ENCODE measurements at regions not wholly inside any gene's neighbourhood (a gene's known extent, or its start where the extent isn't known, plus 50 kb on each side); places are given as distances from the start of the nearest gene placed in this dataset.

DNA sequence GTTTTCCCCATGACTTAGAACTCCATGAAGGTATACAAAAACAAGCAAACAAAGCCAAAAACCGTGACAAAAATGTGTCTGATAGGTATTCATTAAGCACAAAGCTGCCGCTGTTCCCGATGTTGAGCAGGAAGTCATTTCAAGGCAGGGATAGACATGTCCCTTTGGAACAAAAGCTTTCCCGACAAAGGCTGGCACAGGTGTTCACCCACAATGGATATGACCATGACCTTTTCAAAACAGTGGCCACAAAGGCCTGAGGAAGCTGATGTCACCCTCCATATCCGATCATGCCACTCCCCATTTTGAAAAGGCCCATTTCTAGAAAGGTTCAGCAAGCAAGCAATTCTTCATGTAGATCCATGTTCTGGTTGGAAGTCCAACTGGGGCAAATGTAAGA is 279.1 kb downstream of the BTG1 start:
- TF ChIP-seq POLR2AphosphoS5 (IDR thresholded peaks at IDR 0.05; ENCODE audit: low read depth) (no peak), GABPA (IDR thresholded peaks at IDR 0.05; ENCODE audit: low read depth) (no peak)
- TF ChIP-seq, protein P1, sequence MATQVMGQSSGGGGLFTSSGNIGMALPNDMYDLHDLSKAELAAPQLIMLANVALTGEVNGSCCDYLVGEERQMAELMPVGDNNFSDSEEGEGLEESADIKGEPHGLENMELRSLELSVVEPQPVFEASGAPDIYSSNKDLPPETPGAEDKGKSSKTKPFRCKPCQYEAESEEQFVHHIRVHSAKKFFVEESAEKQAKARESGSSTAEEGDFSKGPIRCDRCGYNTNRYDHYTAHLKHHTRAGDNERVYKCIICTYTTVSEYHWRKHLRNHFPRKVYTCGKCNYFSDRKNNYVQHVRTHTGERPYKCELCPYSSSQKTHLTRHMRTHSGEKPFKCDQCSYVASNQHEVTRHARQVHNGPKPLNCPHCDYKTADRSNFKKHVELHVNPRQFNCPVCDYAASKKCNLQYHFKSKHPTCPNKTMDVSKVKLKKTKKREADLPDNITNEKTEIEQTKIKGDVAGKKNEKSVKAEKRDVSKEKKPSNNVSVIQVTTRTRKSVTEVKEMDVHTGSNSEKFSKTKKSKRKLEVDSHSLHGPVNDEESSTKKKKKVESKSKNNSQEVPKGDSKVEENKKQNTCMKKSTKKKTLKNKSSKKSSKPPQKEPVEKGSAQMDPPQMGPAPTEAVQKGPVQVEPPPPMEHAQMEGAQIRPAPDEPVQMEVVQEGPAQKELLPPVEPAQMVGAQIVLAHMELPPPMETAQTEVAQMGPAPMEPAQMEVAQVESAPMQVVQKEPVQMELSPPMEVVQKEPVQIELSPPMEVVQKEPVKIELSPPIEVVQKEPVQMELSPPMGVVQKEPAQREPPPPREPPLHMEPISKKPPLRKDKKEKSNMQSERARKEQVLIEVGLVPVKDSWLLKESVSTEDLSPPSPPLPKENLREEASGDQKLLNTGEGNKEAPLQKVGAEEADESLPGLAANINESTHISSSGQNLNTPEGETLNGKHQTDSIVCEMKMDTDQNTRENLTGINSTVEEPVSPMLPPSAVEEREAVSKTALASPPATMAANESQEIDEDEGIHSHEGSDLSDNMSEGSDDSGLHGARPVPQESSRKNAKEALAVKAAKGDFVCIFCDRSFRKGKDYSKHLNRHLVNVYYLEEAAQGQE (IDR thresholded peaks at IDR 0.05; ENCODE audit: insufficient replicate concordance, low read depth) = no peak
- Histone ChIP-seq H3K4me3 (replicated peaks; ENCODE audit: insufficient read depth, low read length) (no peak overlapping the region), H3K27me3 (ENCODE audit: insufficient read depth, poor library complexity, severe bottlenecking) (no peaks in the 10 kb centered on the region), H3K27ac (replicated peaks) (no peak overlapping the region)
- DNase-seq (ENCODE audit: low read depth in 1 of 2, low spot score in 1 of 2) = no peak

GRCh38 chr12:91863702-91864101 is 281.9 kb downstream of the BTG1 start:
- no peak for DNase-seq (ENCODE audit: low read depth in 1 of 2, low spot score in 1 of 2)
- no peak overlapping the region for H3K27ac ChIP-seq (replicated peaks)
- H3K4me3 ChIP-seq (replicated peaks; ENCODE audit: insufficient read depth, low read length) = no peak overlapping the region
- TF ChIP-seq SPI1 (IDR thresholded peaks at IDR 0.05; ENCODE audit: borderline replicate concordance, low read depth) (no peak), POLR2AphosphoS5 (IDR thresholded peaks at IDR 0.05; ENCODE audit: low read depth) (no peak)
- TF ChIP-seq, protein P1 (IDR thresholded peaks at IDR 0.05; ENCODE audit: insufficient replicate concordance, low read depth) = no peak
- no peaks in the 10 kb centered on the region for H3K27me3 ChIP-seq (ENCODE audit: insufficient read depth, poor library complexity, severe bottlenecking)

DNA sequence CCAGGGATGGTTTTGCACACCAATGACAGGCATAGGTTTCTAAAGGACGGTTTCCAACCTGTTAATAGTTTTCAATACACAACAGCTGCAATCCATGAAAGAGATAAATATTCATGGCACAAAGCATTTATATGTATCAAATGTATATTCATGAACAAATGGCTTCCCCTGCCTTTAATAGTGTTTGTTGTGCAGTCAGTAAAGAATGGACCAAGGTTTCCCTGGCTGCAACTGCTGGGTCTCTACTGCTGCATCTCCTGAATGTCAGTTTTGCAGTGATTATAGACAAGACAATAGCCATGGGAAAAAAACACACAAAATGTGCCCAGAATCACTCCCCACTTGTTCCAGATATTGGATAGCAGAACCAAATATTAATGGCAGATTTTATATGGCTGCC is 284.1 kb downstream of the BTG1 start:
- TF ChIP-seq, protein P1 (IDR thresholded peaks at IDR 0.05; ENCODE audit: insufficient replicate concordance, low read depth) = no peak
- no peak for TF ChIP-seq POLR2AphosphoS5 (IDR thresholded peaks at IDR 0.05; ENCODE audit: low read depth)
- TF ChIP-seq GABPA (IDR thresholded peaks at IDR 0.05; ENCODE audit: low read depth) = no peak
- TF ChIP-seq SPI1 (IDR thresholded peaks at IDR 0.05; ENCODE audit: borderline replicate concordance, low read depth) = no peak
- TF ChIP-seq, protein P2, sequence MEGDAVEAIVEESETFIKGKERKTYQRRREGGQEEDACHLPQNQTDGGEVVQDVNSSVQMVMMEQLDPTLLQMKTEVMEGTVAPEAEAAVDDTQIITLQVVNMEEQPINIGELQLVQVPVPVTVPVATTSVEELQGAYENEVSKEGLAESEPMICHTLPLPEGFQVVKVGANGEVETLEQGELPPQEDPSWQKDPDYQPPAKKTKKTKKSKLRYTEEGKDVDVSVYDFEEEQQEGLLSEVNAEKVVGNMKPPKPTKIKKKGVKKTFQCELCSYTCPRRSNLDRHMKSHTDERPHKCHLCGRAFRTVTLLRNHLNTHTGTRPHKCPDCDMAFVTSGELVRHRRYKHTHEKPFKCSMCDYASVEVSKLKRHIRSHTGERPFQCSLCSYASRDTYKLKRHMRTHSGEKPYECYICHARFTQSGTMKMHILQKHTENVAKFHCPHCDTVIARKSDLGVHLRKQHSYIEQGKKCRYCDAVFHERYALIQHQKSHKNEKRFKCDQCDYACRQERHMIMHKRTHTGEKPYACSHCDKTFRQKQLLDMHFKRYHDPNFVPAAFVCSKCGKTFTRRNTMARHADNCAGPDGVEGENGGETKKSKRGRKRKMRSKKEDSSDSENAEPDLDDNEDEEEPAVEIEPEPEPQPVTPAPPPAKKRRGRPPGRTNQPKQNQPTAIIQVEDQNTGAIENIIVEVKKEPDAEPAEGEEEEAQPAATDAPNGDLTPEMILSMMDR (IDR thresholded peaks at IDR 0.05; ENCODE audit: insufficient read depth, low read length) = no peak
- H3K27me3 ChIP-seq (ENCODE audit: insufficient read depth, poor library complexity, severe bottlenecking) = no peaks in the 10 kb centered on the region
- DNase-seq (ENCODE audit: low read depth in 1 of 2, low spot score in 1 of 2) = no peak
- no peak overlapping the region for H3K27ac ChIP-seq (replicated peaks)
- no peak overlapping the region for H3K4me3 ChIP-seq (replicated peaks; ENCODE audit: insufficient read depth, low read length)

GRCh38 chr12:91859347-91859746 is 286.3 kb downstream of the BTG1 start:
- H3K4me3 ChIP-seq (replicated peaks; ENCODE audit: insufficient read depth, low read length) = no peak overlapping the region
- H3K27ac ChIP-seq (replicated peaks) = no peak overlapping the region
- H3K27me3 ChIP-seq (ENCODE audit: insufficient read depth, poor library complexity, severe bottlenecking) = no peaks in the 10 kb centered on the region
- TF ChIP-seq GABPA (IDR thresholded peaks at IDR 0.05; ENCODE audit: low read depth) (no peak), SPI1 (IDR thresholded peaks at IDR 0.05; ENCODE audit: borderline replicate concordance, low read depth) (no peak), POLR2AphosphoS5 (IDR thresholded peaks at IDR 0.05; ENCODE audit: low read depth) (no peak)
- TF ChIP-seq, protein P1 (IDR thresholded peaks at IDR 0.05; ENCODE audit: insufficient replicate concordance, low read depth) = no peak
- TF ChIP-seq, protein P2 (IDR thresholded peaks at IDR 0.05; ENCODE audit: insufficient read depth, low read length) = no peak
- no peak for DNase-seq (ENCODE audit: low read depth in 1 of 2, low spot score in 1 of 2)
